Endothelial cell of hepatic sinusoid (primary cell): ENCODE measurements at regions not wholly inside any gene's neighbourhood (a gene's known extent, or its start where the extent isn't known, plus 50 kb on each side); places are given as distances from the start of the nearest gene placed in this dataset.
"Not testable (repeated sequence)": the region's sequence is repeated elsewhere in the genome, so short reads cannot be mapped to it uniquely, and the experiment has no call there.

Experiments used
- in situ Hi-C: cut with HindIII; loops from 2 replicates; pipeline ENCODE4 v1.10.0; 2017; ENCODE audit warnings: low sequenced_read_pairs

DNA sequence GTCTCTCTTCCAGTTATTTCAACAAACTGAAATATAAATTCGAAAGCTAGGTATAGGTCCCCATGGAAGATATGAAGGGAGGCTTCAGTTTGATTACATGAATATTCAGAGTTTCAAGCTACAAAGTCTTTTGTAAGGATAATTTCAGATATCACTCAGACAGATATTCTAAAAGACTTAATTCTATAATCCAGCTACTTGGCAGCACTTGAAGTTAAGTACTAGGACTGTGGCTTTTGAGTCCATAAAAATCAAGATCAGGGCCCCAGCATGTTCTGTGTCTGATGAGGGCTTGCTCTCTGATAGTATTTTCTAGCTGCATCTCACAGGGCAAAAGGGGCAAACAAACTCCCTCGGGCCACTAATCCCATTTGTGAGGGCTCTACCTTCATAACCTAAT, 160.6 kb upstream of the IRS2 start:
- in situ Hi-C loops = loop anchor here (10.0 kb wide), 1 partner anchor 158 kb away; no protein-coding TSS in a partner anchor

DNA sequence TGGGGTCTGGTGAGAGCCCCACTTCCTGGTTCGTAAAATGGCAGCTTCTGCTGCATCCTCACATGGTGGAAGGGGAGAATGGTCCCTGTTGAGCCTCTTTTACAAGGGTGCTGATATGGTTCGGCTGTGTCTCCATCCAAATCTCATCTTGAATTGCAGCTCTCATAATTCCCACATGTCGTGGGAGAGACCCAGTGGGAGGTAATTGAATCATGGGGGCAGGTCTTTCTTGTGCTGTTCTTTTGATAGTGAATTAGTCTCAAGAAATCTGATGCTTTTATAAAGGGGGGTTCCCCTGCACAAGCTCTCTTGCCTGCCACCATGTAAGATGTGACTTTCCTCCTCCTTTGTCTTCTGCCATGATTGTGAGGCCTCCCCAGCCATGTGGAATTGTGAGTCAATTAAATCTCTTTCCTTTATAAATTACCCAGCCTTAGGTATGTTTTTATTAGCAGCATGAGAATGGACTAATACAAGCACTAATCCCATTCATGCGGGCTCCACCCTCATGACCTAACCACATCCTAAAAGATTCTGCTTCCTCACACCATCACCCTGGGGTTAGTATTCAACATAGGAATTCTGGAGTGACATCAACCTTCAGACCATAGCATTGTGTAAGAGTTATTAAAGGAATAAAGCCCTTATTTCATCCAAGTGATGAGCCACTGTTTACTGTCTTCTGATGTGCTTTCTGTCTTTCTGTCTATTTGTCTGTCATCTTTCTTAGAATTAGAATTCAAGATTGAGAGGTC, 159.0 kb upstream of the IRS2 start:
- in situ Hi-C loops = loop anchor here (10.0 kb wide), 1 partner anchor 159 kb away; no protein-coding TSS in a partner anchor

- in situ Hi-C loops = loop anchor here (10.0 kb wide), 1 partner anchor 163 kb away; no protein-coding TSS in a partner anchor
Measured at GRCh38 chr13:109941951-109942350, 155.6 kb upstream of the IRS2 start.

DNA sequence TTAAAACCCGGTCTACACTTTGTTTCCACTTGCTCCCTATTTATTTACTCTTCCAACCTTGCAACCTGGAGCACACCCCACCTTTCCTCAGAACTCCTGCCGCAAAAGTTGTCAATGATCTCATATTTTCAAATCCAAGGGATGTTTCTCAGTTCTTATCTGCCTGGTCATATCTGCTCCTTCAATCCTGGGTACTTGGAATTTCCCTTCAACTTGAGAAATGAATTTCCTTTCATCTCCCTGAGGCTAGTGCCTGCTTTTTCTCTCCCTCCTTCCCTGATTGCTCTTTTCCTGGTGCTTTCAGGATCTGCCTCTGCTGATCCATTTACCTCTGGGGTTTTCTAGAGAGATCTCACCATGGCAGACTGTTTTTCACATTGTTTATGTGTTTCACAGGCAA, 154.8 kb upstream of the IRS2 start:
- in situ Hi-C loops = loop anchor here (10.0 kb wide), 1 partner anchor 164 kb away; no protein-coding TSS in a partner anchor

DNA sequence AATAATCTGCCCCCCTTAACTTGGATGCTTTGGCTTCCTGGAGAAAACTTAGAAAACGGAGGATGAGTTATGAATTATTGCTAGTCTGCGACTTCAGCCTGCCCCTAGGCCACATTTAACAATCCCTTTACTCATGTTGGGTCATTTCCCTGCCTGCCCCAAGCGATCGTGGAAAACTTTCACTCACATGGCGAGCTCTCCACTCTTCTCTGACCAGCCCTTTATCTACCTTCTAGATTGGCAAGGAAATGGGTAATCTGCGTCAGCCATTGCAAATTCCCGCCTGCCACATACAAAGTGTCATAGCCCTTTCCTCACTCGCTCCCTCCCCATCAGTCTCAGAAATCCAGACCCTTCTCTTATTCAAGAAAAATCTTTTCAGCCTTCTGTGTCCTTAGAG, 154.3 kb upstream of the IRS2 start:
- in situ Hi-C loops = loop anchor here (10.0 kb wide), 1 partner anchor 164 kb away; no protein-coding TSS in a partner anchor

GRCh38 chr13:109939838-109940237, 153.5 kb upstream of the IRS2 start:
- in situ Hi-C loops = loop anchor here (10.0 kb wide), 1 partner anchor 165 kb away; no protein-coding TSS in a partner anchor

DNA sequence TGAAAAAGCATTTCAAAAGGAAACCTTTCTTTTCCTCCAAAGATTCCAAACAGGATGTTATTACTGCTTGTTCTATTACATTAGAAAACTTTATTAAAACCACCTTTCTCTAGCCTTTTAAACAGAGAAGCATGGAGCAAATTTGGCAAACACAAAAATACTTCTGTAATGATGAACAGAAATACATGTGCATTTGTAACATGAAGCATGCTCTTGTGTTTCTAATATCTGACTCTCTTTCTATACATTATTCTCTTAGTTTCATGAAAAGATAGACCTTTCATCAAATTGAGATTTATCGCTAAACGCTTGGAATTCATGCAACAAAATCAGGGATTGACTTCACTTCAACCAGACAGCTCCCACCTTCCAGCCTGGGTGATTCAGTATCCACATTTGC, 152.8 kb upstream of the IRS2 start:
- in situ Hi-C loops = no loop called here

GRCh38 chr13:109938255-109938936, 152.0 kb upstream of the IRS2 start:
- in situ Hi-C loops = no loop called here

- in situ Hi-C loops = not testable (repeated sequence)
Measured at GRCh38 chr13:109934520-109934919, 148.1 kb upstream of the IRS2 start.

- in situ Hi-C loops = no loop called here
Measured at GRCh38 chr13:109933476-109933875, 147.1 kb upstream of the IRS2 start.

DNA sequence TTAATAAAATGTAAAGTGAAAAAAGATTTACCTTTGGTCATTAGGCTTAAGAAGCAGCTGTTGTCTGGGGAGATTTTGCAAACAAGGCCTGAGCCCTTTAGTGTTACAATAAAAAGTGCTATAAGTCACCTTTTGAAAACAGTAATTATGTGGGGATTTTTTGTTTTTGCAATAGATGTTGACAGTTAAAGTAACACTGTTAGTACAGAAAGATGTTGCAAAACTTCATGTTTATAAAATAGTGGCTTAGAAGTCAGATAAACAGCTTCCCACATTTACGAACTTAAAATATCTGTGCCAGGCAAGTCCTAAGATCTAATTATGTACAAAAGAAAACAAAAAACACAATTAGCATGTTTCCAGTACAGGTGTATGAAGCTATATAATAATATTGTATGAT, 138.0 kb upstream of the IRS2 start:
- in situ Hi-C loops = no loop called here

GRCh38 chr13:109922518-109922917, 136.1 kb upstream of the IRS2 start:
- in situ Hi-C loops = no loop called here

GRCh38 chr13:109919715-109920375, 133.5 kb upstream of the IRS2 start:
- in situ Hi-C loops = no loop called here

DNA sequence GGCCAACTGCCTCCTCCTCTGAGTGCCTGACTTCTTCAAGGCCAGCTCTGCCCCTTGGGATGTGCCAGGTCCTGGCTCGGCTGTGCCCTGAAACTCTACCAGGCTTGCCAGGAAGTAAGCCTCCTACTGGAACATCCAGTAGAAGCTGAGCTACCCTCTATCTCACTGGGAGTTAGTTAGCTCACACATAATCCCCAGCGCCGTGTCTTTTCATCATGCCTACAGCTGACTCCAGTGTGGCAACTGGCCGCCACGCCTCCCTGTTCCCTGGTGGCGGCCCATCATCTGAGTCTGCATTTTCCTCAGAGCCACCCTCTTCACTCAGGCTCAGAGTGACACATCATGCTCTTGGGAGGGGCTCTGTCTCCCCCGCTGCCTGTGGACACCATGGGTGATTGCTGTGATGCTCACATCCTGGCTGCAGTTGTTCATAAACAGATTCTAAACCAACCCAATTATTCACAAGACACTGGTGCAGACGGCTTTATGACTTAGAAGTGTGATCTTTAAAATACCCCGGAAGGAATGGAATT, 131.9 kb upstream of the IRS2 start:
- in situ Hi-C loops = no loop called here

DNA sequence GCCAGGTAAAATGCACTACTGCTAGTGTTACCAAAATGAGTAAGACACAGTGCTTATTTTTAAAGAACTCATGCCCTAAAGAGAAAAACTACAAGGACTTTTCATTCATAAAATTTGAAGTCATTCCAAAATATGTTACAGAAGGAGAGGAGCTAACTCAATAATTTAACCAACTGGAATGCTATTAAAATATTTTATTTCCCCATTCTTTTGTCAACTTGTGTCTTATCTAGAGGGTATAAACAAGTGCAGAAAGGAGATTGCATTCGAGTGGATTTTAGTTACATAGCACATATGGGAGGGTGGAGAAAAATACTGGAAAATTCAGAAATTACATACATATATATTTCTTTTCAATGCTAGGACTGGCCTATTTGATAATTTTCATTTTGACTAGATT, 131.0 kb upstream of the IRS2 start:
- in situ Hi-C loops = no loop called here

DNA sequence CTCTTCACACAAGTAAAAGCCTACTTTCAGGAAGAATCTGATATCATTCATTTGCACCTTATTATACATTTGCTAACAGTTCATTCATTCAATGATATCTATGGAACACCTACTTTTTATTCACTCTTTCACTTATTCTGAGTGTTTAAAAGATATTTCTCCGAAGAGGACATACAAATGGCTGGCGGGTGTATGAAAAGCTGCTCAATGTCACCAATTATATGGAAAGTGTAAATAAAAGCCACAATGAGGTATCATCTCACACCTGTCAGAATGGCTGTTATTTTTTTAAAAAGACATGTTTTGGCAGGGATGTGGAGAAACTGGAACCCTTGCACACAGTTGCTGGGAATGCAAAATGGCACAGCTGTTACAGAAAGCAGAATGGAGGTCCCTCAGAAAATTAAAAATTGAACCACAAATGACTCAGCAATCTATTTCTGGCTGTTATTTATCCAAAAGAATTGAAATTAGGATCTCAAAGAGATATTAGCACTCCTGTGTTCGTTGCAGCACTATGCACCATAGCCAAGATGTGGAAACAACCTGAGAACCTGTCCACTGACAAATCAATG, 127.6 kb upstream of the IRS2 start:
- in situ Hi-C loops = no loop called here

- in situ Hi-C loops = no loop called here
Measured at GRCh38 chr13:109913186-109913585, 126.8 kb upstream of the IRS2 start.

DNA sequence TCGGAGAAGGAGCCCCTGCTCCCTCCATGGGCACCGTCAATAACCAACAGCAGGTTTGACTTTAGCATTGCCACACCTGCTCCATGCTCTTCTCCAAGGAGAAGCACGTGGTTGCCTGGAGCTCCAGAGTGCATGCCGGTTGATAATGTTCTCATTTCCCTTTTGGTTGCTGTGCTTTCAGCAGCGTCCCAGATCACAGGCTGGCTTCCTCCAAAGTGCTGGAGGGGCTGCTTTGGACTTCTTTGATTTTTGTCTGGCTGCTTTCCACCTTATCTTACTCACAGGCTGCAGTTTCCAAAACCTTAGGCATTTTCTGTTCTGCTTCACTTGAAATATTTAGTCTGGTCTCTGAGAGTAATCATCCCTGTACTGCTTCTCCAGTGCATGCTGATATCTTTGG, 123.8 kb upstream of the IRS2 start:
- in situ Hi-C loops = no loop called here

GRCh38 chr13:109906976-109907375, 120.6 kb upstream of the IRS2 start:
- in situ Hi-C loops = no loop called here

DNA sequence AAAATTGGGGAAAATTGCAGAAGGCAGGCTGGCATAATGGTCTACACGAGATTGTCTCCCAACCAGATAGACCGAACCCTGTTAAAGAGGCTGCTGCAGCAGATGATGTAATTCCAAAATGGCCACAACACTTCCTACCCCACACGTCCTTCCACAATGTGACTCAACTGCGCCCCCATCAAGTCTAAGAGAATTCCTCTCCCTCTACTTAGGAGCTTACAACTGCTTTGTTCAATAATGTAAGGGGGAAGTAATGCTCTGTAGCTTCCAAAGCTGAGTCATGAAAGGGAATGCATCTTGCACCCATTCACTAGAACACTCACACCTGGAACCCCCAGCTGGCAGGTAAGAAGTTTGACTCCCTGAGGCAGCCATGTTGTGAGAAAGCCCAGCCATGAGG, 117.8 kb upstream of the IRS2 start:
- in situ Hi-C loops = no loop called here

DNA sequence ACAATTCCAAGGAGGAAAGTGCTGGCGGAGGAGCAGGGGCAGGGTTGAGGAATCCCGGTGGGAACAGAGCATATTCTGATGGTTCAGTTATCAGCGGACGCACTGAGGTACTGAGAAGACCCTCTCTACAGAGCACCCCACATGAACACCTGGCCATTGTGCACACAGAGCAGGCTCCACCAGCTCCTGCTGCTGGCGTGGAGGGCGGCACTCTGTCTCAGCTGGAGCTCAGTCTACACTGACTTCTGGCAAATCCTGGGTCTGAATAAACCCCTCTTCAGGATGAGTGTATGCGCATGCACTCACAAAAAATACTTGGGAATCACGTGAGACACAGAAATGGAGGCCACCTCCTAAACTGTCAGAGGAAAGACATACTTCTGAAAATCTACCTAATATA, 114.4 kb upstream of the IRS2 start:
- in situ Hi-C loops = no loop called here
